ENCODE measurements at regions not wholly inside any gene's neighbourhood (a gene's known extent, or its start where the extent isn't known, plus 50 kb on each side); places are given as distances from the start of the nearest gene placed in this dataset.

GRCh38 chr13:107743983-107744382, 471.4 kb downstream of the LIG4 start:
- DNase-seq (ENCODE audit: low spot score) = no peak

- no peak for DNase-seq (ENCODE audit: low spot score)
Measured at GRCh38 chr13:107743526-107743925, 471.8 kb downstream of the LIG4 start.

GRCh38 chr13:107743100-107743499, 472.2 kb downstream of the LIG4 start:
- DNase-seq (ENCODE audit: low spot score) = no peak

- DNase-seq (ENCODE audit: low spot score) = no peak
Measured at GRCh38 chr13:107742544-107742943, 472.8 kb downstream of the LIG4 start.

GRCh38 chr13:107738004-107738403, 477.3 kb downstream of the LIG4 start:
- DNase-seq (ENCODE audit: low spot score) = no peak

- DNase-seq (ENCODE audit: low spot score) = no peak
Measured at GRCh38 chr13:107736731-107737130, 478.6 kb downstream of the LIG4 start.

- DNase-seq (ENCODE audit: low spot score) = no peak
Measured at GRCh38 chr13:107736170-107736569, 479.2 kb downstream of the LIG4 start.

- no peak for DNase-seq (ENCODE audit: low spot score)
Measured at GRCh38 chr13:107734891-107735625, 480.3 kb downstream of the LIG4 start.

- DNase-seq (ENCODE audit: low spot score) = no peak
Measured at GRCh38 chr13:107733276-107733675, 482.1 kb downstream of the LIG4 start.

GRCh38 chr13:107730813-107731212, 484.5 kb downstream of the LIG4 start:
- no peak for DNase-seq (ENCODE audit: low spot score)

- DNase-seq (ENCODE audit: low spot score) = no peak
Measured at GRCh38 chr13:107721125-107721869, 494.0 kb downstream of the LIG4 start.

- DNase-seq (ENCODE audit: low spot score) = no peak
Measured at GRCh38 chr13:107716741-107717140, 498.6 kb downstream of the LIG4 start.

- no peak for DNase-seq (ENCODE audit: low spot score)
Measured at GRCh38 chr13:107716241-107716640, 499.1 kb downstream of the LIG4 start.

GRCh38 chr13:107715496-107715895, 499.8 kb downstream of the LIG4 start:
- no peak for DNase-seq (ENCODE audit: low spot score)

- DNase-seq (ENCODE audit: low spot score) = no peak
Measured at GRCh38 chr13:107713314-107713713, 502.0 kb downstream of the LIG4 start.

GRCh38 chr13:107712145-107712860, 503.0 kb downstream of the LIG4 start:
- no peak for DNase-seq (ENCODE audit: low spot score)

- DNase-seq (ENCODE audit: low spot score) = no peak
Measured at GRCh38 chr13:107690181-107690580, 525.2 kb downstream of the LIG4 start.

GRCh38 chr13:107685876-107686275, 529.5 kb downstream of the LIG4 start:
- DNase-seq (ENCODE audit: low spot score) = no peak

- DNase-seq (ENCODE audit: low spot score) = no peak
Measured at GRCh38 chr13:107681600-107681999, 533.7 kb downstream of the LIG4 start.

GRCh38 chr13:107680115-107680514, 535.2 kb downstream of the LIG4 start:
- DNase-seq (ENCODE audit: low spot score) = no peak

- DNase-seq (ENCODE audit: low spot score) = no peak
Measured at GRCh38 chr13:107678075-107678689, 537.2 kb downstream of the LIG4 start.

GRCh38 chr13:107675847-107676550, 539.3 kb downstream of the LIG4 start:
- no peak for DNase-seq (ENCODE audit: low spot score)

Data from ecto neural progenitor cell (in vitro differentiated cells).